Neural progenitor cell (in vitro differentiated cells): ENCODE measurements at regions not wholly inside any gene's neighbourhood (a gene's known extent, or its start where the extent isn't known, plus 50 kb on each side); places are given as distances from the start of the nearest gene placed in this dataset.

Source experiments
- DNase-seq: peaks from one replicate; pipeline ENCODE4 v3.0.0-alpha.2; 2016; ENCODE audit warnings: low spot score
- H2AFZ ChIP-seq: fragments of 200-600 bp; sonication (generic); replicated peaks from 2 replicates; pipeline ENCODE4 v1.6.1; 2016; ENCODE audit warnings: antibody characterized with exemption
- H3F3A ChIP-seq: fragments of 200-600 bp; sonication (generic); 2 replicates; pipeline ENCODE4 v1.6.1; 2016; ENCODE audit warnings: antibody characterized with exemption, low read depth
- H3K27ac ChIP-seq: fragments of 200-600 bp; sonication (generic); 2 replicates; pipeline ENCODE4 v1.5.1; 2016; ENCODE audit warnings: mild to moderate bottlenecking
- H3K27me3 ChIP-seq: fragments of 200-600 bp; sonication (generic); 2 replicates; pipeline ENCODE4 v1.6.1; 2016; ENCODE audit warnings: mild to moderate bottlenecking, moderate library complexity
- H3K36me3 ChIP-seq: fragments of 200-600 bp; sonication (generic); 2 replicates; pipeline ENCODE4 v1.5.1; 2016
- H3K4me1 ChIP-seq: fragments of 200-600 bp; sonication (generic); 2 replicates; pipeline ENCODE4 v1.6.1; 2016; ENCODE audit warnings: mixed run types
- H3K4me2 ChIP-seq: fragments of 200-600 bp; sonication (generic); 2 replicates; pipeline ENCODE4 v1.6.1; 2016
- H3K4me3 ChIP-seq: fragments of 200-600 bp; sonication (generic); 2 replicates; pipeline ENCODE4 v1.5.1; 2016
- H3K79me2 ChIP-seq: fragments of 200-600 bp; sonication (generic); 2 replicates; pipeline ENCODE4 v1.6.1; 2016; ENCODE audit warnings: low read depth
- H3K9ac ChIP-seq: fragments of 200-600 bp; sonication (generic); 2 replicates; pipeline ENCODE4 v1.6.1; 2016
- H3K9me3 ChIP-seq: fragments of 200-600 bp; sonication (generic); 2 replicates; pipeline ENCODE4 v1.5.1; 2016; ENCODE audit warnings: low read depth
- H4K20me1 ChIP-seq: fragments of 200-600 bp; sonication (generic); 2 replicates; pipeline ENCODE4 v1.6.1; 2016; ENCODE audit warnings: low read depth
- H3K27ac Mint-ChIP-seq: 3 replicates; pipeline ENCODE4 v1.8.0; 2021; ENCODE audit warnings: mixed read lengths
- H3K27me3 Mint-ChIP-seq: 2 replicates; pipeline ENCODE4 v1.8.0; 2022; ENCODE audit warnings: low read depth, mild to moderate bottlenecking, inconsistent platforms, moderate library complexity, mixed read lengths; ENCODE audit not compliant: insufficient read depth
- H3K36me3 Mint-ChIP-seq: 3 replicates; pipeline ENCODE4 v1.8.0; 2021; ENCODE audit warnings: mixed read lengths
- H3K4me1 Mint-ChIP-seq: 3 replicates; pipeline ENCODE4 v1.8.0; 2021; ENCODE audit warnings: mixed read lengths
- H3K4me3 Mint-ChIP-seq: 3 replicates; pipeline ENCODE4 v1.8.0; 2021; ENCODE audit warnings: mild to moderate bottlenecking, moderate library complexity, mixed read lengths
- H3K9me3 Mint-ChIP-seq: 3 replicates; pipeline ENCODE4 v1.8.0; 2020; ENCODE audit warnings: mixed read lengths
- CTCF ChIP-seq: fragments of 200-600 bp; sonication (generic); IDR thresholded peaks from 2 replicates; pipeline ENCODE4 v1.5.1; 2017; ENCODE audit warnings: antibody characterized with exemption, mild to moderate bottlenecking
- EZH2 ChIP-seq: fragments of 200-600 bp; sonication (generic); IDR thresholded peaks from 2 replicates; pipeline ENCODE4 v1.6.1; 2017; ENCODE audit warnings: antibody characterized with exemption, mild to moderate bottlenecking, moderate library complexity
- EZH2phosphoT487 ChIP-seq: fragments of 200-600 bp; sonication (generic); IDR thresholded peaks from 2 replicates; pipeline ENCODE4 v1.6.1; 2017; ENCODE audit warnings: antibody characterized with exemption

DNA sequence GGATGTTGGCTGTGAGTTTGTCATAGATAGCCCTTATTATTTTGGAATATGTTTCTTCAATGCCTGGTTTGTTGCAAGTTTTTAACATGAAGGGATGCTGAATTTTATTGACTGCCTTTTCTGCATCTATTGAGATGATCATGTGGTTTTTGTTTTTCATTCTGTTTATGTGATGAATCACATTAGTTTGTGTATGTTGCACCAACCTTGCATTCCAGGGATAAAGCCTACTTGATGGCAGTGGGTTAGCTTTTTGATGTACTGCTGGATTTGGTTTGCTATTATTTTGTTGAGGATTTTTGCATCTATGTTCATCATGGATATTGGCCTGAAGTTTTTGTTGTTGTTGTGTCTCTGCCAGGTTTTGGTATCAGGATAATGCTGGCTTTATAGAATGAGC, 225.6 kb downstream of the PCSK1 start:
- Histone ChIP-seq H3K9me3 (no peaks in the 10 kb centered on the region), H3K27ac (no peak overlapping the region), H3K4me2 (no peak overlapping the region), H2AFZ (no peak overlapping the region), H3K4me1 (no peaks in the 10 kb centered on the region), H3F3A (no peaks in the 10 kb centered on the region), H4K20me1 (no peaks in the 10 kb centered on the region), H3K36me3 (no peaks in the 10 kb centered on the region), H3K9ac (no peak overlapping the region), H3K27me3 (no peaks in the 10 kb centered on the region), H3K4me3 (no peak overlapping the region), H3K79me2 (no peaks in the 10 kb centered on the region)
- H3K4me1 Mint-ChIP-seq = no peaks in the 10 kb centered on the region
- H3K27ac Mint-ChIP-seq = no peak overlapping the region
- H3K9me3 Mint-ChIP-seq = peaks cover 26% of the 10 kb centered on the region
- TF ChIP-seq EZH2phosphoT487 = no peak
- no peak for TF ChIP-seq CTCF
- no peak for TF ChIP-seq EZH2
- no peaks in the 10 kb centered on the region for H3K36me3 Mint-ChIP-seq
- H3K27me3 Mint-ChIP-seq = no peaks in the 10 kb centered on the region
- no peak overlapping the region for H3K4me3 Mint-ChIP-seq
- no peak for DNase-seq

DNA sequence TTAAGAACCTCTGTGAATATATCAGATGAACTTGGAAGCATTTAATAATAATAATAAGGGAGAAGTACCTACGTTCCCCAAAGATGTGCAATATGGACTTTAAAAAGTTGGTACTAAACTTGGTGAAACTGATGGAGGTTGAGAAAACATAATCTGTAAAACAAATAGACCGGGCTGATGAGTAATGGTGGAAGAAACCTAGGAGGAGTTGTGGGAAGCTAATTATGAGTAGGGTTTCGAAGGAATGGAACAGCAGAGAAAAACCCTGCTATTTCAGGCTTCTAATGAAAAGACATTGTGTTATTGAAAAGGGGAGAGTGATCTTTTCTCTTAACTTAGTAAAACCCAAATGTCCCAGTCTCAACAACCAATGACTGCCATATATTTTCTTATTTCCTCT, 229.3 kb downstream of the PCSK1 start:
- H3F3A ChIP-seq = no peaks in the 10 kb centered on the region
- H4K20me1 ChIP-seq = no peaks in the 10 kb centered on the region
- no peak overlapping the region for H3K27ac ChIP-seq
- Mint-ChIP-seq H3K9me3 (peaks cover 20% of the 10 kb centered on the region), H3K27ac (no peak overlapping the region), H3K36me3 (no peaks in the 10 kb centered on the region), H3K4me3 (no peak overlapping the region), H3K4me1 (no peaks in the 10 kb centered on the region), H3K27me3 (no peaks in the 10 kb centered on the region)
- no peaks in the 10 kb centered on the region for H3K27me3 ChIP-seq
- H3K4me2 ChIP-seq = no peak overlapping the region
- H3K9me3 ChIP-seq = no peaks in the 10 kb centered on the region
- TF ChIP-seq CTCF = no peak
- TF ChIP-seq EZH2phosphoT487 = no peak
- TF ChIP-seq EZH2 = no peak
- DNase-seq = no peak
- H2AFZ ChIP-seq = no peak overlapping the region
- no peaks in the 10 kb centered on the region for H3K79me2 ChIP-seq
- no peak overlapping the region for H3K9ac ChIP-seq
- H3K4me1 ChIP-seq = no peaks in the 10 kb centered on the region
- no peaks in the 10 kb centered on the region for H3K36me3 ChIP-seq
- no peak overlapping the region for H3K4me3 ChIP-seq

- Histone ChIP-seq H3K79me2 (no peaks in the 10 kb centered on the region), H3K27ac (no peak overlapping the region), H3K27me3 (no peaks in the 10 kb centered on the region), H3K4me2 (no peak overlapping the region), H3F3A (no peaks in the 10 kb centered on the region), H3K9me3 (no peaks in the 10 kb centered on the region), H3K9ac (no peak overlapping the region), H3K36me3 (no peaks in the 10 kb centered on the region), H4K20me1 (no peaks in the 10 kb centered on the region), H2AFZ (no peak overlapping the region), H3K4me1 (no peaks in the 10 kb centered on the region), H3K4me3 (no peak overlapping the region)
- no peak overlapping the region for H3K4me3 Mint-ChIP-seq
- no peaks in the 10 kb centered on the region for H3K27me3 Mint-ChIP-seq
- H3K36me3 Mint-ChIP-seq = no peaks in the 10 kb centered on the region
- DNase-seq = no peak
- H3K4me1 Mint-ChIP-seq = no peaks in the 10 kb centered on the region
- no peak overlapping the region for H3K27ac Mint-ChIP-seq
- TF ChIP-seq CTCF (no peak), EZH2 (no peak), EZH2phosphoT487 (no peak)
- peaks cover 2% of the 10 kb centered on the region for H3K9me3 Mint-ChIP-seq
These were observed 231.5 kb downstream of the PCSK1 start for GRCh38 chr5:96201503-96201902.

GRCh38 chr5:96200641-96201040, 232.4 kb downstream of the PCSK1 start:
- H2AFZ ChIP-seq = no peak overlapping the region
- DNase-seq = no peak
- no peaks in the 10 kb centered on the region for H3K4me1 Mint-ChIP-seq
- no peaks in the 10 kb centered on the region for H3K36me3 ChIP-seq
- H3K27ac Mint-ChIP-seq = no peak overlapping the region
- no peaks in the 10 kb centered on the region for H3K79me2 ChIP-seq
- TF ChIP-seq EZH2 = no peak
- TF ChIP-seq EZH2phosphoT487 = no peak
- TF ChIP-seq CTCF = no peak
- no peaks in the 10 kb centered on the region for H3K27me3 ChIP-seq
- no peak overlapping the region for H3K4me3 Mint-ChIP-seq
- H3K4me1 ChIP-seq = no peaks in the 10 kb centered on the region
- H3K4me3 ChIP-seq = no peak overlapping the region
- no peaks in the 10 kb centered on the region for H3K36me3 Mint-ChIP-seq
- no peak overlapping the region for H3K27ac ChIP-seq
- no peaks in the 10 kb centered on the region for H3K27me3 Mint-ChIP-seq
- no peaks in the 10 kb centered on the region for H4K20me1 ChIP-seq
- no peak overlapping the region for H3K4me2 ChIP-seq
- no peaks in the 10 kb centered on the region for H3F3A ChIP-seq
- H3K9me3 ChIP-seq = no peaks in the 10 kb centered on the region
- H3K9me3 Mint-ChIP-seq = peaks cover 2% of the 10 kb centered on the region
- H3K9ac ChIP-seq = no peak overlapping the region
